ENCODE measurements at regions not wholly inside any gene's neighbourhood (a gene's known extent, or its start where the extent isn't known, plus 50 kb on each side); places are given as distances from the start of the nearest gene placed in this dataset.
A peak's percentile ranks its signal among the peaks of the same experiment; 100 is the strongest.
"Not testable (repeated sequence)": the region's sequence is repeated elsewhere in the genome, so short reads cannot be mapped to it uniquely, and the experiment has no call there.

- DNase-seq (ENCODE audit: low spot score): peak; percentile 61
These were observed 76.9 kb upstream of the HNRNPA1L2 start for GRCh38 chr13:52565324-52565723.

GRCh38 chr13:52569904-52570602 lies 72.2 kb upstream of the HNRNPA1L2 start:
- peak; percentile 65 for DNase-seq (ENCODE audit: low spot score)

- not testable (repeated sequence) for DNase-seq (ENCODE audit: low spot score)
These were observed 71.1 kb upstream of the HNRNPA1L2 start for GRCh38 chr13:52571163-52571562.

- DNase-seq (ENCODE audit: low spot score): not testable (repeated sequence)
These were observed 59.3 kb upstream of the HNRNPA1L2 start for GRCh38 chr13:52582962-52583361.
